NCI-H774 (cell line): ENCODE measurements at regions not wholly inside any gene's neighbourhood (a gene's known extent, or its start where the extent isn't known, plus 50 kb on each side); places are given as distances from the start of the nearest gene placed in this dataset.

Experiments used
- DNase-seq: peaks from one replicate; lab custom pipeline; 2025; lab: John Stamatoyannopoulos, UW

DNA sequence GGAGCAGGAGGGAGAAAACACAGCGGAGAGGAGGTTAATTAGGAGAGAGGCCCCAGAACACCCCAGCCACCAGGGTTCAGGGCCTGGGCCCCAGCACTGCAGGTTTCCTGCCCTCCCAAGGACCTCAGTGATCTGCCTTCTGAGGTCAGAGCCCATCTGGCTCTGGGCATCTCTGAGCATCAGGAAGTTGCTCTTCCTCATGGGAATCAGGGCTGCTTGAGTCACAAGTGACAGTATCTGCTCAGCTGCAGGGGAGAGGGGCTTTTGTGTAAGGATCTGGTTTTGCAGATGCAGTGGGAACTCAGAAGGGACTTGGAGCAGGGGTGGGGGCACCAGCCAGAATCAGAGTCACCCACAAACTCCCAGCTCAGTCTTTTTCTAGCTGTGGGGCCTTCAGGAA is 472.1 kb downstream of the PTPRU start:
- no peak for DNase-seq

DNA sequence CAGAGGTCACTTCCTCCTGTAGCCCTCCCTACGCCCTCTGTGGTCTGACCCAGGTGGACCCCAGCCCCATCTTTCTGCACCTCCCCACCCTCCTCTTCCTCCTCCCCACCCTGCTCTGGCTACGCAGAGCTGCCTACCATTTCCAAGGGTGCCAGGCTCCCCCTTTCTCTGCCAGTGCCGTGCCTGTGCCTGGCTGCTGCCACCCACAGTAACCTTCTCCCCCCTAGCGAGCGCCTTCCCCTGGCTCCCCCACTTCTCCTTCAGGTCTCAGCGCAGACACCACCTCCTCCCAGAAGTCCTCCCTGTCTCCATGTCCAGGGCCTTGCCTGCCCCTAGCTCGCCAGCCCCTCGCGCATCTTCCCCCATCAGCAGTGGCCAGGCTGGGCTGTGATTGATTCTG is 471.5 kb downstream of the PTPRU start:
- DNase-seq: no peak

- DNase-seq: peak; percentile 31
Measured at GRCh38 chr1:29706936-29707335, 470.6 kb downstream of the PTPRU start.

DNA sequence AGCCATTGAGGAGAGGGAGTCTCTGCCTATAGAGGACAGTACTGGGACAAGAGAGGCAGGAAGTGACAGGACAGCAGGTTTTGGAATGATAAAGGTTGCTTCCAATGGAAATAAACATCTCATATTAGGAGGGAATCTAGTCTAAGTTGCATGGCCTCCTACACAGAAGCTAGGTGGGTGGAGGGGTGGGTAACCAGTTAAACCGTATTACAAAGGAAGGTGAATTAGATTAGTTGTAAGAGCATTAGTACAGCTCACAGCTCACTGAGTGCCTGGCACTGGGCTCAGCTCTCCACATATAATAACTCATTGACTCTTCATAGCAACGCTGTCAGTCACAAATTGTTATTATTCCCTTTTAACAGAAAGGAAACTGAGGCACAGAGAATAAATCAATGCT is 468.1 kb downstream of the PTPRU start:
- no peak for DNase-seq

- DNase-seq: peak; percentile 9
Measured at GRCh38 chr1:29703596-29704370, 467.5 kb downstream of the PTPRU start.

GRCh38 chr1:29700491-29700890 is 464.2 kb downstream of the PTPRU start:
- no peak for DNase-seq

- no peak for DNase-seq
Measured at GRCh38 chr1:29698626-29699025, 462.3 kb downstream of the PTPRU start.

- DNase-seq: no peak
Measured at GRCh38 chr1:29698033-29698432, 461.7 kb downstream of the PTPRU start.

DNA sequence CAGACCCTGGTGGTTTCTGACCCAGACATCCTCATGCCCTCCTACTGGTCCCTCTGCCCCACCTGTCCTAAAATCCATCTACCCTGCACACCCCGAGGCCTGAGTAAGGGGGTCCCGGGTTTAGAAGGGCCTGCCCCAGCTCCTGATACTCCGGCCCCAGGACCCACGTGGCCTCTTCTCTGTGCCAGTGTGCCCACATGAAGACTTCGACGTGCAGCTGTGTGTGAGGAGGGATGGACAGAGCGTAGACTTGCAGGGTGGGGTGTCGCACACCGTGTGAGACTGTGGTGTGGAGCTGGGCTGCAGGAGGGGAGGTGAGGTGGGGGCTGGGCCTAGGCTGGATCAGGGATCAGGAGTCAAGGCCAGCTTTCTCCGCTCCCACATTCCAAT is 461.1 kb downstream of the PTPRU start:
- no peak for DNase-seq

- no peak for DNase-seq
Measured at GRCh38 chr1:29696656-29697390, 460.5 kb downstream of the PTPRU start.

DNA sequence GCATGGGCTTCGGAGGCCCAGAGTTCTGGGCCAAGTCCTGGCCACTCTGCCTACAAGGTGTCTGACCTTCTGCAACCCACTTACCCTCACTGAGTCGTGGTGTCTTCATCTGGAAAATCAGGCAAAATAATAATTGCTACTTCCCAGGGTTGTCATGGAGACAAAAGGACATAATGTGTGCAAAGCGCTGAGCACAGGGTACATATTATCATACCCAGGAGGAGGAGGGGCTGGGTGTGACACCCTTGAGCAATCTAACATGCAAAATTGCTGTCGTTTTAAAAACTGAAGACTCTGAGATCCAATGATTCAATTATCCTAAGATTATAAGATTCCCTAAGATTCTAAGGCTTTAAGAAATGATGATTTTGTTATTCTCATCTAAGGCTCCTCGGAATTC is 459.5 kb downstream of the PTPRU start:
- no peak for DNase-seq

DNA sequence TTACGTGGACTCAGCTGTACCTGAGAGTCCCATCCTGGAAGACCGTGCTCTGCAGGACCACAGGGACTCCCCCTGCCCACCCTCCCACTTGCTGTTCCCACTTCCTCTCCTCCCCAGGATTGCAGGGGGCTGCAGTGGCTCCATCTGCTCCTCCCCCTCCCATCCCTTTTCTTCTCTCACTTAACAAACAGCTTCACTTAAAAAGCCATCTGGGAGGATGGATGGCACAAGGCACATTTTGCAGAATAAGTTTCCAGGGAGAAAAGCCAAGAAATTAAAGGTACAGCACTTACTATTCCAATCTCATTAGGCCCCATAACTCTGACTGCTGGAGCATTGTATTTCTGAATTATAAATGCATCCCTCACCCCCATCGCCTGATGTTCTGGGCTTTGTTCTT is 458.7 kb downstream of the PTPRU start:
- no peak for DNase-seq

DNA sequence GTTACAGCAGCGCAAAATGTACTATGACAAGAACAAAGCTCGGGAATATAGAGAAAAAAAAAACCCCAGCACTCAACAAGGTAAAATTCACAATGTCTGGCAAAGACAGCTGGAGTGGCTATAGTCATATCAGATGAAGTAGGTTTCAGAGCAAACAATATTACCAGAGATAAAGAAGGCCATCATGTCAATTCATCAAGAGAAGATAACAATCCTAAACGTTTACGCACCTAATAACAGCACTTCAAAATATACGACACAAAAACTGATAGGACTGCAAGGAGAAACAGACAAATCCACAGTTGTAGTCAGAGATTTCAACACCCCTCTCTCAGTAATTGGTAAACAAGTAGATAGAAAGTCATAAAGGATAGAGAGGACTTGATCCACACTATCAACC is 455.2 kb downstream of the PTPRU start:
- no peak for DNase-seq

- no peak for DNase-seq
Measured at GRCh38 chr1:29690156-29690555, 453.8 kb downstream of the PTPRU start.

- no peak for DNase-seq
Measured at GRCh38 chr1:29689372-29690030, 453.2 kb downstream of the PTPRU start.

DNA sequence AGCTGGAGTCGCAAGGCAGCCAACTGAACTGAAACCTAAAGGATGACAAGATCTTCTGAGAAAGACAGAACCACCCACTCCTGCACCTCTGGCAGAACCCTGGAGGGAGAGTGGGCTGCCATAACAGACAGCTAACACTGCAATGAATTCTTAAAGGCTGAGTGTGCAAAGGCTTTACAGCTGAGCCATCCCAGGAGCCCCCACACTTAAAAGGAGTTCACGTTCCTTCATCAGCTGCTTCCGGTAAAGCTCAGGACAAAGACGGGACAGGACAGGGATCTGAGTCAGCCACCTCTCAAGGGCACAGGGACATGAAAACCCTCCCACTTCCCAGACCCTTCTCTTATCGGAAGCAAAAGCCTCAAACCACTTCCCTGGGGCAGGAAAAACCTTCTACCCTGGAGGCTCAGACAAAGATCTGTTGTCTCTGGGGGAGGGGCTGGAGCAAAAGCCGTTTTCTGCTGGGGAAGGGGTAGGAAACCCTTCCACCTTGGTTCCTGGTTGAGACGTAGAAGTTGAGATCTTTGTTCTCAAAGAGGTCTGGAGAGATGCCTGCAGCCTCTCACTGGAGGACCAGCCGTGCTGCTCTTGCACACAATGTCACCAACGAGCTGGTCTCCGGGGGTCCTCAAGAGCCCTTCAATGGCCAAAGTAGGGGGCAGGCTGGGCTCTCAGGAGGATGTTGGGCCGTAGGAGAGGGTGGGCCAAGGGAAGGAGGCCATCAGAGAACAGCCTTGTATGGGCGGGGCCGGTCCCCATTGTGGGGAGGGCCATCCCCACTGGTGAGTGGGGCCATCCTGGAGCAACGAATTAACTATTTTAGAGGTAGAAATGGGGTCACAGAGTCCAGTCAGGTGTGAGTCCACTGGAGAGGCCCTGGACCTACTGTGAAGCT is 452.4 kb downstream of the PTPRU start:
- DNase-seq: no peak

- no peak for DNase-seq
Measured at GRCh38 chr1:29687601-29688244, 451.4 kb downstream of the PTPRU start.

GRCh38 chr1:29687166-29687565 is 450.8 kb downstream of the PTPRU start:
- no peak for DNase-seq

GRCh38 chr1:29686012-29686930 is 449.9 kb downstream of the PTPRU start:
- no peak for DNase-seq

- no peak for DNase-seq
Measured at GRCh38 chr1:29685387-29685786, 449.1 kb downstream of the PTPRU start.
